ENCODE measurements at regions not wholly inside any gene's neighbourhood (a gene's known extent, or its start where the extent isn't known, plus 50 kb on each side); places are given as distances from the start of the nearest gene placed in this dataset.

GRCh38 chr1:38117444-38117887 is 70.9 kb upstream of the POU3F1 start:
- H3K4me1 ChIP-seq (ENCODE audit: control insufficient read depth, insufficient read depth, low read length, poor library complexity, severe bottlenecking): no peaks in the 10 kb centered on the region
- no peaks in the 10 kb centered on the region for H3K9me3 ChIP-seq (ENCODE audit: control insufficient read depth, low read length)
- 88 to 92% methylated on average over 9 to 11 of the region's 11 CpGs for WGBS, 2 experiments (ENCODE audit: insufficient coverage in 2 of 2)
- H3K27ac ChIP-seq (ENCODE audit: low read depth, low read length, severe bottlenecking): no peak overlapping the region
- H3K4me3 ChIP-seq (ENCODE audit: extremely low read depth, insufficient read depth, low read length, poor library complexity, severe bottlenecking): no peak overlapping the region
- H3K36me3 ChIP-seq (ENCODE audit: control insufficient read depth, insufficient read depth, low read length): no peaks in the 10 kb centered on the region

DNA sequence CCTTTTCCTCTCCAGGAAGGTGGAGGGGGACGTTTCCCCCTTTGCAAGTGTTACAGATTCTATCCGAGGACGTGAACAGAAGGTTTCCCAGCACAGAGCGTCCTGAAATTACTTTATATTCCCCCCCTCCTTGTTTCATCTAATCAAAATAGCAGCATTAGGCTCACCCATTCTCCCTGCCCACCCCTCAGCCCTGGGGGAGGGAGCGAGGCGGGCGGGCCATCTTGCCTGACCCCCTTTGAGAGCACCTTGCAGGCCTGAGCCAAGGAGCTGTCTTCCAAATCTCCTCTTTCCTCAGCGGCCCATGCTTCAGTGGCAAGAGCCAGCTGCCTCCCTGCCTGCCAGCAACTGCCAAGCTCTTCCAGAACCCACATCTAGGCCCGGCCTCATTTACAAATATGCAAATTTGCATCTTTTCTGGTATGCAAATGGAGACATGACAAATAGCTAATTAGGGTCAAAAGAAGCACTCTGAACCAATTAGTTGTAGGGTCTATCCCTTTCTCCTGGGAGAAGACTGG is 69.1 kb upstream of the POU3F1 start:
- Histone ChIP-seq H3K4me3 (ENCODE audit: extremely low read depth, insufficient read depth, low read length, poor library complexity, severe bottlenecking) (no peak overlapping the region), H3K9me3 (ENCODE audit: control insufficient read depth, low read length) (no peaks in the 10 kb centered on the region), H3K27ac (ENCODE audit: low read depth, low read length, severe bottlenecking) (no peak overlapping the region), H3K36me3 (ENCODE audit: control insufficient read depth, insufficient read depth, low read length) (no peaks in the 10 kb centered on the region), H3K4me1 (ENCODE audit: control insufficient read depth, insufficient read depth, low read length, poor library complexity, severe bottlenecking) (no peaks in the 10 kb centered on the region)
- 92 to 96% methylated on average over 7 to 8 of the region's 9 CpGs for WGBS, 2 experiments (ENCODE audit: insufficient coverage in 2 of 2)

- Histone ChIP-seq H3K4me1 (ENCODE audit: control insufficient read depth, insufficient read depth, low read length, poor library complexity, severe bottlenecking) (no peaks in the 10 kb centered on the region), H3K9me3 (ENCODE audit: control insufficient read depth, low read length) (no peaks in the 10 kb centered on the region), H3K36me3 (ENCODE audit: control insufficient read depth, insufficient read depth, low read length) (no peaks in the 10 kb centered on the region), H3K27ac (ENCODE audit: low read depth, low read length, severe bottlenecking) (no peak overlapping the region), H3K4me3 (ENCODE audit: extremely low read depth, insufficient read depth, low read length, poor library complexity, severe bottlenecking) (no peak overlapping the region)
- WGBS, 2 experiments (ENCODE audit: insufficient coverage in 2 of 2): 94 to 98% methylated on average over 12 to 15 of the region's 15 CpGs
These were observed 68.6 kb upstream of the POU3F1 start for GRCh38 chr1:38115226-38115625.

GRCh38 chr1:38114241-38115026 is 67.8 kb upstream of the POU3F1 start:
- H3K4me3 ChIP-seq (ENCODE audit: extremely low read depth, insufficient read depth, low read length, poor library complexity, severe bottlenecking): no peak overlapping the region
- H3K36me3 ChIP-seq (ENCODE audit: control insufficient read depth, insufficient read depth, low read length): no peaks in the 10 kb centered on the region
- WGBS, 2 experiments (ENCODE audit: insufficient coverage in 2 of 2): 88 to 93% methylated on average over 9 to 11 of the region's 13 CpGs
- no peaks in the 10 kb centered on the region for H3K9me3 ChIP-seq (ENCODE audit: control insufficient read depth, low read length)
- H3K27ac ChIP-seq (ENCODE audit: low read depth, low read length, severe bottlenecking): no peak overlapping the region
- H3K4me1 ChIP-seq (ENCODE audit: control insufficient read depth, insufficient read depth, low read length, poor library complexity, severe bottlenecking): no peaks in the 10 kb centered on the region

GRCh38 chr1:38113159-38113666 is 66.6 kb upstream of the POU3F1 start:
- H3K27ac ChIP-seq (ENCODE audit: low read depth, low read length, severe bottlenecking): no peak overlapping the region
- WGBS, 2 experiments (ENCODE audit: insufficient coverage in 2 of 2): 95 to 98% methylated on average over 6 to 11 of the region's 14 CpGs
- no peak overlapping the region for H3K4me3 ChIP-seq (ENCODE audit: extremely low read depth, insufficient read depth, low read length, poor library complexity, severe bottlenecking)
- H3K9me3 ChIP-seq (ENCODE audit: control insufficient read depth, low read length): no peaks in the 10 kb centered on the region
- H3K4me1 ChIP-seq (ENCODE audit: control insufficient read depth, insufficient read depth, low read length, poor library complexity, severe bottlenecking): no peaks in the 10 kb centered on the region
- no peaks in the 10 kb centered on the region for H3K36me3 ChIP-seq (ENCODE audit: control insufficient read depth, insufficient read depth, low read length)

DNA sequence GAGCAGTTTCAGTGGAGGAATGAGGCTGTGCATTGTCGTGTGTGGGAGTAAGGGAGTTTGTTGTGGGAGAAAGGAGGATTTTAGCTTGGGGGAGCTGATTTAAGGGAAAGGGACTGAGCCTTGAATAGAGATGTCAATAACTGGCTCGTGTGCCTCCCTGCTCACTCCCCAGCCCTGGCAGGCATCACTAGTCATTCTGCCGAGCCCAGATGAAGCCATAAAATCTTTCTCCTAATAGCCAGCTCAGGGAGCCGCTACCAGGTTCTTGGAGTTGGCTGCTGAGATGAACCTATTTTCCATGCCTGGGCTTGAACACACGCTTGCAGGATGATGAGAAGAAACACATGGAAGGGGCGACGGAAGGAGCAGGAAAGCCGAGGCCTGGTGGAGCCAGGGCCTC is 65.0 kb upstream of the POU3F1 start:
- no peaks in the 10 kb centered on the region for H3K9me3 ChIP-seq (ENCODE audit: control insufficient read depth, low read length)
- H3K36me3 ChIP-seq (ENCODE audit: control insufficient read depth, insufficient read depth, low read length): no peaks in the 10 kb centered on the region
- H3K4me3 ChIP-seq (ENCODE audit: extremely low read depth, insufficient read depth, low read length, poor library complexity, severe bottlenecking): no peak overlapping the region
- H3K4me1 ChIP-seq (ENCODE audit: control insufficient read depth, insufficient read depth, low read length, poor library complexity, severe bottlenecking): no peaks in the 10 kb centered on the region
- WGBS, 2 experiments (ENCODE audit: insufficient coverage in 2 of 2): 94 to 96% methylated on average over 8 of the region's 8 CpGs
- H3K27ac ChIP-seq (ENCODE audit: low read depth, low read length, severe bottlenecking): no peak overlapping the region

GRCh38 chr1:38105267-38105666 is 58.7 kb upstream of the POU3F1 start:
- 92 to 100% methylated on average over 4 of the region's 5 CpGs for WGBS, 2 experiments (ENCODE audit: insufficient coverage in 2 of 2)
- Histone ChIP-seq H3K4me3 (ENCODE audit: extremely low read depth, insufficient read depth, low read length, poor library complexity, severe bottlenecking) (no peak overlapping the region), H3K27ac (ENCODE audit: low read depth, low read length, severe bottlenecking) (no peak overlapping the region), H3K9me3 (ENCODE audit: control insufficient read depth, low read length) (no peaks in the 10 kb centered on the region), H3K36me3 (ENCODE audit: control insufficient read depth, insufficient read depth, low read length) (no peaks in the 10 kb centered on the region), H3K4me1 (ENCODE audit: control insufficient read depth, insufficient read depth, low read length, poor library complexity, severe bottlenecking) (no peaks in the 10 kb centered on the region)

- no peak overlapping the region for H3K27ac ChIP-seq (ENCODE audit: low read depth, low read length, severe bottlenecking)
- H3K36me3 ChIP-seq (ENCODE audit: control insufficient read depth, insufficient read depth, low read length): no peaks in the 10 kb centered on the region
- no peak overlapping the region for H3K4me3 ChIP-seq (ENCODE audit: extremely low read depth, insufficient read depth, low read length, poor library complexity, severe bottlenecking)
- 83 to 86% methylated on average over 1 to 3 of the region's 3 CpGs for WGBS, 2 experiments (ENCODE audit: insufficient coverage in 2 of 2)
- H3K4me1 ChIP-seq (ENCODE audit: control insufficient read depth, insufficient read depth, low read length, poor library complexity, severe bottlenecking): no peaks in the 10 kb centered on the region
- no peaks in the 10 kb centered on the region for H3K9me3 ChIP-seq (ENCODE audit: control insufficient read depth, low read length)
These were observed 56.0 kb upstream of the POU3F1 start for GRCh38 chr1:38102636-38103035.

DNA sequence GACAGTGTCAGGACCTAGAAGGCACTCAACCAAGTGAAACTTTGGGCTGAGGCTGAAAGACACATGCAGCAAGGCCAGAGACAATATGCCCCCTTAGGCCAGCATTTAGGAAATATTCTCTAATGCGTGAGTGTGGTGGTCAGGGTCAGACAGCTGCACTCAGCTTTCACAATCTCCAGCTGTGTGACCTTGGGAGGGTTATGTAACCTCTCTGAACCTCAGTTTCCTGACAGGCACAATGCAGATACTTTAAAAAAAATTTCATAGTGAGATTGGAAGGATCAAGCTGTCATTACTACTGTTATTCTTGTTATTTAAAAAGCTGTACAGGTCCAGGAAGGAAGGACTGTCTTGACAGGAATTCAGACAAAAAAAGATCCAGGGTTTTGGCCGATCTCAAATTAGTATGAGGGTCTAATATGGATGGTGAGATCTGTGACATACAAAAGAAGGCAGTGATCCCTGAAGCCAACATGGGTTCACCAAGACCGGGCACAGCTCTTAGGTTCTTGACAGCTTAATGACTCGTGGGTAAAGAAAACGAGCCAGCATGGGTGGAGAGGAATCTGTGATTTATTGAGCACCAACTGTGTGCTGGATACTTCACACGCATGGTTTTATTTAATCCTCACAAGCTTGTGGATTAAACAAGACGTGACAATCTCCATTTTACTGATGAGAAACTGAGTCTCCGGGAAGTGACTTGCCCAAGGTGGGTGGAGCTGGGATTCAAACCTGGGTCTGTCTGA is 54.6 kb upstream of the POU3F1 start:
- no peaks in the 10 kb centered on the region for H3K4me1 ChIP-seq (ENCODE audit: control insufficient read depth, insufficient read depth, low read length, poor library complexity, severe bottlenecking)
- H3K4me3 ChIP-seq (ENCODE audit: extremely low read depth, insufficient read depth, low read length, poor library complexity, severe bottlenecking): no peak overlapping the region
- H3K36me3 ChIP-seq (ENCODE audit: control insufficient read depth, insufficient read depth, low read length): no peaks in the 10 kb centered on the region
- no peak overlapping the region for H3K27ac ChIP-seq (ENCODE audit: low read depth, low read length, severe bottlenecking)
- 86 to 91% methylated on average over 7 to 8 of the region's 8 CpGs for WGBS, 2 experiments (ENCODE audit: insufficient coverage in 2 of 2)
- no peaks in the 10 kb centered on the region for H3K9me3 ChIP-seq (ENCODE audit: control insufficient read depth, low read length)

- 72 to 74% methylated on average over 9 to 13 of the region's 18 CpGs for WGBS, 2 experiments (ENCODE audit: insufficient coverage in 2 of 2)
- Histone ChIP-seq H3K36me3 (ENCODE audit: control insufficient read depth, insufficient read depth, low read length) (no peaks in the 10 kb centered on the region), H3K4me1 (ENCODE audit: control insufficient read depth, insufficient read depth, low read length, poor library complexity, severe bottlenecking) (no peaks in the 10 kb centered on the region), H3K4me3 (ENCODE audit: extremely low read depth, insufficient read depth, low read length, poor library complexity, severe bottlenecking) (no peak overlapping the region), H3K9me3 (ENCODE audit: control insufficient read depth, low read length) (no peaks in the 10 kb centered on the region), H3K27ac (ENCODE audit: low read depth, low read length, severe bottlenecking) (no peak overlapping the region)
These were observed 51.7 kb upstream of the POU3F1 start for GRCh38 chr1:38098101-38098847.
